SU-DHL-6 (cell line): ENCODE measurements at regions not wholly inside any gene's neighbourhood (a gene's known extent, or its start where the extent isn't known, plus 50 kb on each side); places are given as distances from the start of the nearest gene placed in this dataset.
"Not testable (repeated sequence)": the region's sequence is repeated elsewhere in the genome, so short reads cannot be mapped to it uniquely, and the experiment has no call there.

Experiments used
- H2AFZ ChIP-seq: fragments of 200-600 bp; sonication (generic); 2 replicates; pipeline ENCODE4 v1.6.1; 2014; ENCODE audit warnings: low read depth, mild to moderate bottlenecking, moderate library complexity, mixed read lengths, antibody characterized with exemption, low read length; ENCODE audit not compliant: severe bottlenecking
- H3F3A ChIP-seq: fragments of 200-600 bp; shearing (Covaris generic); 2 replicates; pipeline ENCODE4 v1.6.0; 2016; ENCODE audit warnings: antibody characterized with exemption, mild to moderate bottlenecking; ENCODE audit not compliant: insufficient read depth
- H3K27ac ChIP-seq: fragments of 200-600 bp; sonication (generic); 2 replicates; pipeline ENCODE4 v1.5.1; 2016; ENCODE audit warnings: low read depth, mild to moderate bottlenecking, low read length, moderate library complexity, mixed read lengths
- H3K27me3 ChIP-seq: fragments of 200-600 bp; sonication (generic), shearing (Covaris generic); 2 replicates; pipeline ENCODE4 v1.6.0; 2014; ENCODE audit warnings: mild to moderate bottlenecking, low read length
- H3K36me3 ChIP-seq: fragments of 200-600 bp; sonication (generic); 2 replicates; pipeline ENCODE4 v1.6.1; 2014; ENCODE audit warnings: mild to moderate bottlenecking, low read length, mixed read lengths
- H3K4me2 ChIP-seq: fragments of 300-600, 200-600 bp; shearing (Covaris generic), sonication (generic); 2 replicates; pipeline ENCODE4 v1.6.0; 2014; ENCODE audit warnings: low read length, low read depth, mild to moderate bottlenecking; ENCODE audit not compliant: poor library complexity, severe bottlenecking
- H3K4me3 ChIP-seq: fragments of 200-600 bp; sonication (generic); 2 replicates; pipeline ENCODE4 v1.5.1; 2014; ENCODE audit warnings: antibody characterized with exemption, low read length, mild to moderate bottlenecking, mixed read lengths; ENCODE audit not compliant: insufficient read depth, poor library complexity, severe bottlenecking
- H3K79me2 ChIP-seq: fragments of 200-600 bp; sonication (generic); 2 replicates; pipeline ENCODE4 v1.6.1; 2014; ENCODE audit warnings: mild to moderate bottlenecking, low read length, moderate library complexity; ENCODE audit not compliant: insufficient read depth
- H3K9ac ChIP-seq: fragments of 200-600 bp; sonication (generic); 2 replicates; pipeline ENCODE4 v1.7.0; 2014; ENCODE audit warnings: mild to moderate bottlenecking, low read length
- H3K9me2 ChIP-seq: fragments of 200-600 bp; sonication (generic); replicated peaks from 2 replicates; pipeline ENCODE4 v1.6.1; 2014; ENCODE audit warnings: low read length; ENCODE audit not compliant: insufficient read depth
- H3K9me3 ChIP-seq: fragments of 200-600 bp; sonication (generic); 2 replicates; pipeline ENCODE4 v1.6.1; 2014; ENCODE audit warnings: low read length, mixed read lengths; ENCODE audit not compliant: insufficient read depth
- H4K20me1 ChIP-seq: fragments of 200-600 bp; sonication (generic); 2 replicates; pipeline ENCODE4 v1.6.1; 2014; ENCODE audit warnings: low read depth, mild to moderate bottlenecking, antibody characterized with exemption, low read length, moderate library complexity, mixed read lengths
- CTCF ChIP-seq: fragments of 200-600 bp; sonication (generic); IDR thresholded peaks from one replicate; pipeline ENCODE4 v1.5.1; 2017; ENCODE audit warnings: antibody characterized with exemption, mild to moderate bottlenecking, low read length, moderate library complexity; ENCODE audit not compliant: insufficient read depth, poor library complexity, severe bottlenecking
- EZH2phosphoT487 ChIP-seq: fragments of 200-600 bp; sonication (generic), shearing (Covaris generic); conservative IDR thresholded peaks from 2 replicates; pipeline ENCODE4 v1.6.1; 2018; ENCODE audit warnings: mild to moderate bottlenecking, antibody characterized with exemption, low read length, moderate library complexity, mixed read lengths

- Histone ChIP-seq H3K27me3 (no peaks in the 10 kb centered on the region), H3K4me2 (no peak overlapping the region), H3K36me3 (no peaks in the 10 kb centered on the region), H3K9me3 (no peaks in the 10 kb centered on the region), H3K27ac (no peak overlapping the region), H3K79me2 (no peaks in the 10 kb centered on the region), H2AFZ (no peak overlapping the region), H3F3A (no peaks in the 10 kb centered on the region), H3K9ac (no peak overlapping the region), H3K4me3 (no peak overlapping the region), H4K20me1 (no peaks in the 10 kb centered on the region), H3K9me2 (no peaks in the 10 kb centered on the region)
- TF ChIP-seq CTCF (no peak), EZH2phosphoT487 (no peak)
Observed at GRCh38 chr3:110519071-110519470, 552.5 kb upstream of the NECTIN3 start.

DNA sequence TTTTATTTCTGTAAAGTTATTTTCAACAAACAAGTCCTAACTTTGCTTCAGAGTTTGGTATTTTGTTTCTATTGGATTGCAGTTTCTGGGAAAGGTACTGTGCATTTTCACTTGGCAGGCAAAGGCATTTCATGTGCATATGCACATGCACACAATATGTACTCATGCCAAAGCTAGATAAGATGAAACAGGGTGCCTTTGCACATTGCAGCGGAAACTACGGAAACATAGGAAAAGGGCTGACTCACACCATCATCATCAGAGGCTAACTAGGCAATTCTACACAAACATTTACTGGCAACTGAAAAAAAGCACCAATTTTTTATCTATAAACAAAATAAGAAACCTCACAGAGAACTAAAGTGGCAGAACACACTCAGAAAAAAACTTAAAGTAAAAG, 550.6 kb upstream of the NECTIN3 start:
- Histone ChIP-seq H3K36me3 (no peaks in the 10 kb centered on the region), H4K20me1 (no peaks in the 10 kb centered on the region), H3F3A (no peaks in the 10 kb centered on the region), H3K4me2 (no peak overlapping the region), H3K9me2 (no peaks in the 10 kb centered on the region), H2AFZ (no peak overlapping the region), H3K9me3 (no peaks in the 10 kb centered on the region), H3K4me3 (no peak overlapping the region), H3K79me2 (no peaks in the 10 kb centered on the region), H3K9ac (no peak overlapping the region), H3K27ac (no peak overlapping the region), H3K27me3 (no peaks in the 10 kb centered on the region)
- TF ChIP-seq EZH2phosphoT487 (no peak), CTCF (no peak)

DNA sequence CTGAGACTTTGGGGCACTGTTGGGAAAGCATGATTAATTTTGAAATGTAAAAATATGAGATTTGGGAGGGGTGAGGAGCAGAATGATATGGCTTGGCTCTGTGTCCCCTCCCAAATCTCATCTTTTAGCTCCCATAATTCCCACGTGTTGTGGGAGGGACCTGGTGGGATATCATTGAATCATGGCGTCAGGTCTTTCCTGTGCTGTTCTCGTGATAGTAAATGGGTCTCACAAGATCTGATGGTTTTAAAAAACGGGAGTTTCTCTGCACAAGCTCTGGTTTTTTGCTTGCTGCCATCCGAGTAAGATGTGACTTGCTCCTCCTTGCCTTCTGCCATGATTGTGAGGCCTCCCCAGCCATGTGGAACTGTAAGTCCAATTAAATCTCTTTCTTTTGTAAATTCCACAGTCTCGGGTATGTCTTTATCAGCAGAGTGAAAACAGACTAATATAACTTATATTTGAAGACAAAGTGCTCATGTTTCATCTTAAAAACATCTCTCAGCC, 546.0 kb upstream of the NECTIN3 start:
- H3K9ac ChIP-seq, H3K79me2 ChIP-seq, H3K4me2 ChIP-seq, H3K4me3 ChIP-seq, H3K27ac ChIP-seq, H3K27me3 ChIP-seq, H2AFZ ChIP-seq, H3K36me3 ChIP-seq, H3K9me2 ChIP-seq, H4K20me1 ChIP-seq, H3F3A ChIP-seq, H3K9me3 ChIP-seq: not testable (repeated sequence)

DNA sequence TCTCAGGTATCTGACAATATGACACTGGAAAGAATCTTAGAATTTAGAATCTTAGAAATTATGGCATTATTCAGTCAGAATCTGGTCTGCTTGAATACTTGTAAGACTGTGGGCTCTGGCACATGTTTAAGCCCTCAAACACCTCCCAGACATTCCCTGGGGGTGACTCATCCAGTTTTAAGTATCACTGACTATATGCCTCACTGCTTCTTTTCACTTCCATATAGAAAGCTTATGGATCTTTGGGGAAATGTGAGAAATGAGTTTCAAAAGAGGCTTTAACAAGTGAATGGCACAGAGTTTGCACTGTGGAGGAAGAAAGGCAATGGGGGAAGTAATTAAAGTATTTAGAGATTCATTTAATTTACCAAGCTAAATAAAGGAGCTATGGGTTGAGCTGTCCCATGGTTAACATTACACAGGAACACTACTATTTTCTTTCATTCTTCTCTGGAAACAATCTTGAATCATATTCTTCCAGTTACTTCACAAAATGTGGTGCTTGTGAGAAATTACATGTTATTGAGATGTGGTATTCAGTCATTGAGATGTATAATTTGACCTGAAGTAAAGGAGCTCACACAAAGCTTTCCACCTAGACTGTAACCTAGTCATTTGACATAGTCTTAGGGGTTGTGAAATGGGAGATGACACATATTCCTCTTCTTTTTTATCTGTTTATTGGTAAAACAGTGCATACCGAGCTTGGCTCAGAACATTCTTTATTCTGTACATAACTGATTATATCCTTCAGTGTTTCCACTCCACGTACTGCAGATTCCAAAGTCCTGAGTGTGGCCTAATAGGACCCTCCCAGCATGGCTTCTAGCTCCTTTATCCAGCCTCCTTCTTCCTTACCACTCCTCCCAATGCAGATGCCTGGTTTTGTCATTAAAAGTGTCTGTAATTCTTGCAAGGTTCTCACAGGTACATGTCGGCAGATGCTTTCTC, 544.6 kb upstream of the NECTIN3 start:
- H3K4me2 ChIP-seq = no peak overlapping the region
- no peaks in the 10 kb centered on the region for H3K79me2 ChIP-seq
- H3K9me2 ChIP-seq = no peaks in the 10 kb centered on the region
- no peaks in the 10 kb centered on the region for H3K9me3 ChIP-seq
- H3K9ac ChIP-seq = no peak overlapping the region
- no peaks in the 10 kb centered on the region for H3K36me3 ChIP-seq
- no peak for TF ChIP-seq CTCF
- no peak overlapping the region for H2AFZ ChIP-seq
- no peaks in the 10 kb centered on the region for H4K20me1 ChIP-seq
- H3K4me3 ChIP-seq = no peak overlapping the region
- no peak overlapping the region for H3K27ac ChIP-seq
- no peaks in the 10 kb centered on the region for H3K27me3 ChIP-seq
- no peaks in the 10 kb centered on the region for H3F3A ChIP-seq
